Aorta (tissue), 5 donors: ENCODE measurements at regions not wholly inside any gene's neighbourhood (a gene's known extent, or its start where the extent isn't known, plus 50 kb on each side); places are given as distances from the start of the nearest gene placed in this dataset.

ENCODE experiments used
- ATAC-seq: fragments of 200-7000 bp; cut with Tn5 transposase; one replicate; pipeline ENCODE4 v1.9.1; 2022; ENCODE audit warnings: moderate library complexity; ENCODE audit not compliant: low FRiP score
- DNase-seq, 2 donors: peaks; one replicate each; pipeline ENCODE4 v3.0.0-alpha.2; 2020
- H3K27ac ChIP-seq, 2 donors: one replicate each; pipeline ENCODE4 v1.5.1; 2013; ENCODE audit warnings: low read length in 2 of 2, mild to moderate bottlenecking in 2 of 2, moderate library complexity in 2 of 2, control low read depth in 1 of 2, inconsistent platforms in 1 of 2, low read depth in 1 of 2
- H3K27me3 ChIP-seq, 2 donors: one replicate each; pipeline ENCODE4 v1.6.1; 2013; ENCODE audit warnings: control low read depth in 1 of 2, low read length in 1 of 2, mild to moderate bottlenecking in 1 of 2, moderate library complexity in 1 of 2; ENCODE audit not compliant: insufficient read depth in 2 of 2, control insufficient read depth in 1 of 2
- H3K36me3 ChIP-seq, 2 donors: one replicate each; pipeline ENCODE4 v1.6.1; 2013; ENCODE audit warnings: control low read depth in 1 of 2, low read length in 1 of 2, mild to moderate bottlenecking in 1 of 2; ENCODE audit not compliant: insufficient read depth in 2 of 2, control insufficient read depth in 1 of 2
- H3K4me1 ChIP-seq, 2 donors: one replicate each; pipeline ENCODE4 v1.6.1; 2013; ENCODE audit warnings: low read length in 2 of 2, control low read depth in 1 of 2, mild to moderate bottlenecking in 1 of 2, moderate library complexity in 1 of 2; ENCODE audit not compliant: insufficient read depth in 2 of 2, control insufficient read depth in 1 of 2
- H3K4me3 ChIP-seq, 2 donors: one replicate each; pipeline ENCODE4 v1.5.1; 2013; ENCODE audit warnings: low read length in 2 of 2, control low read depth in 1 of 2, mild to moderate bottlenecking in 1 of 2
- H3K9me3 ChIP-seq: one replicate; pipeline ENCODE4 v1.6.1; 2013; ENCODE audit warnings: mild to moderate bottlenecking, low read length; ENCODE audit not compliant: control insufficient read depth
- WGBS, 2 donors: extraction: QIAGEN DNeasy Blood & Tissue Kit; methylation state at CpG; one replicate each; pipeline ENCODE4 v1.1.7; 2013; 5-methylcytosine and 5-hydroxymethylcytosine counted together
- intact Hi-C, 2 donors: fragments of 100-400 bp; cut with DNase I; formaldehyde crosslinking; loops; one replicate each; pipeline versions ENCODE4 v1.14.2 to v1.15.0; 2022
- donor health status: healthy with polysubstance abuse.
- donor health status: Bipolar disorder and iron deficiency.
- donor health status: DM: no; HTN: no; CAD: no.
- donor health status: DM: no; HTN: no; CAD: no.
- donor health status: DM: yes; HTN: yes; CAD: no.

DNA sequence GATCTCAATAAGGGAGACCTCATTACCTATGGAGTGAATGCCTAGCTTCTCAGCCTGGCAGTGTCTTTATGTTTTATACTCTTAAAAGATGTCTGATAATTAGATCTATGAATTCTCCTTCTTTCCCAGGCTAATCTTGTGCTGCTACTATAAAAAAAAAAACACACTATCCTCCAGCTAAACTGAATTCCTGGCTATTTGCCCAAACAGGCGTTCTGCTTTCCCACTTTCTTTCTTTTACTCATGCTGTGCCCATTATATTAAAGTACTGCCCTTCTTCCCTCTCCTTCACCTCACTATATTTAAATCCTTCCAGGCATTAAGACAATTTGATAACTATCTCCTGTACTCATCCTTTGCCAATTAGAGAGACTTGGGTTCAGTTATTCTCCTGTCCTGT lies 1134.9 kb downstream of the ROBO2 start:
- H3K4me1 ChIP-seq = no peaks in the 10 kb centered on the region
- no peak overlapping the region for H3K27ac ChIP-seq
- no peaks in the 10 kb centered on the region for H3K36me3 ChIP-seq
- no peak overlapping the region for H3K4me3 ChIP-seq
- intact Hi-C loops = no loop called here
- H3K27me3 ChIP-seq = no peaks in the 10 kb centered on the region
- no peaks in the 10 kb centered on the region for H3K9me3 ChIP-seq
- WGBS, 2 donors = 3 to 5% methylated on average over 1 of the region's 1 CpG
- DNase-seq = no peak
- ATAC-seq = no peak

DNA sequence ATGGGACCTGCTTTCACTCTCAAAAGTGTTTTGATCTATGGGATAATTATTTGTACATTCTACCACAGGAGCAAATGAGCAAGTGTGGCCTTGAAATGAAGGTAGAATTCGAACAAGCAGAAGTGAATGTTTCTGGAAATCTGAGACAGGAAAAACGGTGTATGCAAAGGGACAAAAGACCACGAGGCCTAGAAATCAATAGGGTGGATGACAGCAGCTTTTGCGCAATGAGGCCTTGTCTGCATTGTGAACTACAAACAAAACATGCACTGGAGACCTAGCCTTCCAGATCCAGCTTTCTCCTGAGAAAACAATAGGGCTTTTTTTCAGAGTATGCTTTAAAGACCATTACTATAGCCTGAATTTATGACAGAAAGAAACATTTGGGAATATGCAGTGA lies 1137.0 kb downstream of the ROBO2 start:
- Histone ChIP-seq H3K27me3 (no peaks in the 10 kb centered on the region), H3K27ac (no peak overlapping the region), H3K4me1 (no peaks in the 10 kb centered on the region), H3K9me3 (no peaks in the 10 kb centered on the region), H3K4me3 (no peak overlapping the region), H3K36me3 (no peaks in the 10 kb centered on the region)
- 79 to 85% methylated on average over 4 of the region's 4 CpGs for WGBS, 2 donors
- DNase-seq (no peak), ATAC-seq (no peak)
- intact Hi-C loops = no loop called here

DNA sequence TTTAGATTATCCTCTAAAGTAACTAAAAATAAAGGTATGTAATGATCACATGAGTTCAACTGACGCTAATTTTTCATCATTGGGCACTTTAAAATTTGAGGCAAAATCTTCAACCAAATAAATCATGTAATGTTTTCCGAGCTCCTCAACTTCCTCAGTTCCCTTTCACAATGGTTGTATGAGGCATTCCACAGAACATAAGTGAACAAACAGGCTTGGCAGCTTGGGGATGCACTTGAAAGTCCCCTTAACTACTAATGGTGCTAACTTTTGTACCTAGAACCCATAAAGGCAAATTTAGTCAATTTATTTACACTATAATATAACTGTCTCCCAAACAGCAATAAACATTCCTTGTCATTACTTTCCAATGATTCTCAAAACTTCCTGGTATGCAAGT lies 1137.9 kb downstream of the ROBO2 start:
- Histone ChIP-seq H3K4me1 (no peaks in the 10 kb centered on the region), H3K9me3 (no peaks in the 10 kb centered on the region), H3K36me3 (no peaks in the 10 kb centered on the region), H3K27ac (no peak overlapping the region), H3K27me3 (no peaks in the 10 kb centered on the region), H3K4me3 (no peak overlapping the region)
- intact Hi-C loops = no loop called here
- no peak for ATAC-seq
- no peak for DNase-seq
- WGBS, 2 donors = 74 to 78% methylated on average over 2 of the region's 2 CpGs

- ATAC-seq (no peak), DNase-seq (no peak)
- Histone ChIP-seq H3K9me3 (no peaks in the 10 kb centered on the region), H3K4me3 (no peak overlapping the region), H3K36me3 (no peaks in the 10 kb centered on the region), H3K27ac (no peak overlapping the region), H3K27me3 (no peaks in the 10 kb centered on the region), H3K4me1 (no peaks in the 10 kb centered on the region)
- intact Hi-C loops = no loop called here
Observed at GRCh38 chr3:78178209-78178608, 1138.3 kb downstream of the ROBO2 start.

DNA sequence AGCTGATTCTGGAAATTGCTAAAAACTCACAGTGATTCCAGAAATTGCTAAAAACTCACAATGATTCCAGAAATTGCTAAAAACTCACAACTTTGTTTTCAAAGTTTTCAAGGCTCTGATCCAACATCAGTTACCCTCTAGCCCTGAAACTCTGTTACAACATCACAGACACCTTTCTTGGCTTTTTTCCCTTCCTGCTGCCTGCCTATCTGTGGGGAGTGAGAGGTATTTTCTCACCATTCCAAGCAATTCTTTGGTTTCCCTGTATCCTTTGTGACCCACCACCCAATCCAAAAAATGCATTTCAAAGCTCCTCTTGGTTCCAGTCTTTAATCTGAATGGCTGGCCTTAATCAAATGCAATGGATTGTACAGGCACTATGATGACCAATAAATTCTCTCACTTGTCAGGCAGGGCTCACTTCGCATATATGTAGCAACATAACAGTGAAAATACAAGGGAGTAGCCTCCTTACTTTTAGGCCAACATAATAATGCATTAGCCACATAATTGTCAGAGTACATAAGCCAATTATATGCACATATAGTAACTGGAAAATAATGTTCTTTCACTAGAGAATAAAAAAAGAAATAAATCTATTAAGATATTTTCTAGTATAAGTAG lies 1139.0 kb downstream of the ROBO2 start:
- H3K27me3 ChIP-seq = no peaks in the 10 kb centered on the region
- no peaks in the 10 kb centered on the region for H3K9me3 ChIP-seq
- no peak overlapping the region for H3K4me3 ChIP-seq
- no peak for ATAC-seq
- 73 to 83% methylated on average over 1 of the region's 1 CpG for WGBS, 2 donors
- intact Hi-C loops = no loop called here
- no peak overlapping the region for H3K27ac ChIP-seq
- no peak for DNase-seq
- no peaks in the 10 kb centered on the region for H3K4me1 ChIP-seq
- H3K36me3 ChIP-seq = no peaks in the 10 kb centered on the region

DNA sequence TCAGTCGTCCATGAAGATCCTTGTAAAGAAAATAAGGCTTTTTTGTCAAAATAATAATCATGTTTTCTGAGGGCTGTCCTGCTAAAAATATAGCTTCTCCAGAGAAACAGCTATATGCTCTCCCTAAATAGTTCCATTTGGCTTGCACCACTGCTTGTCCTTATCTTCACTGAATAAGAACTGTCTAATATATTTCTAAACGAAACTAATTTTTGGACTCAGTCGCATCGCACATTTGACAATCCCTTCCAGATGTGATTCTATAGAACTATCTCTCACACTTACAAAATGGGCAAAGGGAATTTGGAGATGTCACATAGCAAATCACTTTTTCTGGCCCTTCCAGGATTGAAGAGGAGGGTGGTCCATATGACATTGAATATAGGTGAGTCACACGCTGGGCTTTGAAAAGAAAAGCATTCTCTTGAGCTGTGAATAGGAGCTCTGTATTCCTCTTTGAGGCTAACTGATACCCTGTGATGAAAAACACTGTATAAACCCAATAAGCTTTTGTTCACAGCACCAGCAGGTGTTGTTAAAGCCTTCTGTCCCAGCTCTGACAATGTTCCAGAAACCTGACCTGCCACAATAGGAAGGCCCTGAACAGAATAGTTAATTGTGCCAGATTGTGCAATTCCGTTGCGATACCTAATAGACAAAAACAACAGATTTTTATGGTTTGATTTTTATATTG lies 1144.2 kb downstream of the ROBO2 start:
- WGBS, 2 donors = 75 to 76% methylated on average over 7 of the region's 7 CpGs
- no peaks in the 10 kb centered on the region for H3K27me3 ChIP-seq

GRCh38 chr3:78186404-78186803 lies 1146.5 kb downstream of the ROBO2 start:
- Histone ChIP-seq H3K27ac (no peak overlapping the region), H3K27me3 (no peaks in the 10 kb centered on the region), H3K36me3 (no peaks in the 10 kb centered on the region), H3K4me3 (no peak overlapping the region), H3K4me1 (no peaks in the 10 kb centered on the region), H3K9me3 (peaks cover 2% of the 10 kb centered on the region)
- intact Hi-C loops = no loop called here
- WGBS, 2 donors = 70 to 82% methylated on average over 1 of the region's 1 CpG
- ATAC-seq (no peak), DNase-seq (no peak)

More for the DNA sequence above, 1144.2 kb downstream of the ROBO2 start:
- Histone ChIP-seq H3K9me3 (no peaks in the 10 kb centered on the region), H3K27ac (no peak overlapping the region), H3K4me1 (no peaks in the 10 kb centered on the region), H3K36me3 (no peaks in the 10 kb centered on the region), H3K4me3 (no peak overlapping the region)
- no peak for ATAC-seq
- no peak for DNase-seq
- intact Hi-C loops = no loop called here

- WGBS, 2 donors = 18 to 35% methylated on average over 2 of the region's 2 CpGs
- H3K4me3 ChIP-seq = no peak overlapping the region
Observed at GRCh38 chr3:78201091-78201490, 1161.2 kb downstream of the ROBO2 start.

GRCh38 chr3:78204977-78205376 lies 1165.1 kb downstream of the ROBO2 start:
- DNase-seq (no peak), ATAC-seq (no peak)
- no peak overlapping the region for H3K4me3 ChIP-seq
- H3K4me1 ChIP-seq = no peaks in the 10 kb centered on the region
- no peak overlapping the region for H3K27ac ChIP-seq
- no peaks in the 10 kb centered on the region for H3K36me3 ChIP-seq
- 9 to 11% methylated on average over 5 of the region's 5 CpGs for WGBS, 2 donors
- H3K9me3 ChIP-seq = no peaks in the 10 kb centered on the region
- H3K27me3 ChIP-seq = no peaks in the 10 kb centered on the region
- intact Hi-C loops = no loop called here

More at GRCh38 chr3:78201091-78201490, 1161.2 kb downstream of the ROBO2 start:
- Histone ChIP-seq H3K36me3 (no peaks in the 10 kb centered on the region), H3K27me3 (no peaks in the 10 kb centered on the region), H3K27ac (no peak overlapping the region), H3K4me1 (no peaks in the 10 kb centered on the region), H3K9me3 (no peaks in the 10 kb centered on the region)
- no peak for ATAC-seq
- DNase-seq = no peak
- intact Hi-C loops = no loop called here
